ENCODE measurements at regions not wholly inside any gene's neighbourhood (a gene's known extent, or its start where the extent isn't known, plus 50 kb on each side); places are given as distances from the start of the nearest gene placed in this dataset.

- TF ChIP-seq CTCF (IDR thresholded peaks at IDR 0.05) (no peak), POLR2A (IDR thresholded peaks at IDR 0.05) (no peak)
- WGBS, 2 donors: 74 to 86% methylated on average over 11 to 12 of the region's 12 CpGs
- H3K4me3 ChIP-seq (ENCODE audit: low read depth, poor library complexity, severe bottlenecking): no peak overlapping the region
- intact Hi-C loops (cut with DNase I; ENCODE audit: low total_unique reads): no loop called here
- no peak for DNase-seq (ENCODE audit: low spot score in 2 of 2)
These were observed 175.8 kb downstream of the ZNF248 start for GRCh38 chr10:37681617-37681999.

GRCh38 chr10:37680716-37681616, 176.4 kb downstream of the ZNF248 start:
- no peak for TF ChIP-seq CTCF (IDR thresholded peaks at IDR 0.05)
- TF ChIP-seq POLR2A (IDR thresholded peaks at IDR 0.05): no peak
- H3K4me3 ChIP-seq (ENCODE audit: low read depth, poor library complexity, severe bottlenecking): no peak overlapping the region
- 77 to 89% methylated on average over 49 to 52 of the region's 52 CpGs for WGBS, 2 donors
- DNase-seq (ENCODE audit: low spot score in 2 of 2): no peak
- intact Hi-C loops (cut with DNase I; ENCODE audit: low total_unique reads): no loop called here

- no peak for DNase-seq (ENCODE audit: low spot score in 2 of 2)
- WGBS, 2 donors: 84 to 92% methylated on average over 30 of the region's 30 CpGs
- intact Hi-C loops (cut with DNase I; ENCODE audit: low total_unique reads): no loop called here
- H3K4me3 ChIP-seq (ENCODE audit: low read depth, poor library complexity, severe bottlenecking): no peak overlapping the region
- TF ChIP-seq POLR2A (IDR thresholded peaks at IDR 0.05) (no peak), CTCF (IDR thresholded peaks at IDR 0.05) (no peak)
These were observed 177.1 kb downstream of the ZNF248 start for GRCh38 chr10:37680243-37680683.

- no peak for DNase-seq (ENCODE audit: low spot score in 2 of 2)
- intact Hi-C loops (cut with DNase I; ENCODE audit: low total_unique reads): no loop called here
- WGBS, 2 donors: 87 to 97% methylated on average over 8 of the region's 8 CpGs
- TF ChIP-seq POLR2A (IDR thresholded peaks at IDR 0.05) (no peak), CTCF (IDR thresholded peaks at IDR 0.05) (no peak)
- no peak overlapping the region for H3K4me3 ChIP-seq (ENCODE audit: low read depth, poor library complexity, severe bottlenecking)
These were observed 177.9 kb downstream of the ZNF248 start for GRCh38 chr10:37679465-37679864.

- H3K4me3 ChIP-seq (ENCODE audit: low read depth, poor library complexity, severe bottlenecking): no peak overlapping the region
- intact Hi-C loops (cut with DNase I; ENCODE audit: low total_unique reads): no loop called here
- no peak for DNase-seq (ENCODE audit: low spot score in 2 of 2)
- TF ChIP-seq CTCF (IDR thresholded peaks at IDR 0.05): no peak
- no peak for TF ChIP-seq POLR2A (IDR thresholded peaks at IDR 0.05)
- 75 to 83% methylated on average over 4 of the region's 4 CpGs for WGBS, 2 donors
These were observed 182.0 kb downstream of the ZNF248 start for GRCh38 chr10:37675449-37675848.
